SKM-1 treated with dmso at 0.1 percent for 144 hours (cell line): ENCODE measurements at regions not wholly inside any gene's neighbourhood (a gene's known extent, or its start where the extent isn't known, plus 50 kb on each side); places are given as distances from the start of the nearest gene placed in this dataset.
"Not testable (repeated sequence)": the region's sequence is repeated elsewhere in the genome, so short reads cannot be mapped to it uniquely, and the experiment has no call there.

ENCODE experiments used
- DNase-seq: peaks from one replicate; lab custom pipeline; 2025; ENCODE audit not compliant: unreplicated experiment; lab: John Stamatoyannopoulos, UW

- DNase-seq: no peak
Measured at GRCh38 chr1:164366014-164366413, 193.0 kb upstream of the PBX1 start.

- no peak for DNase-seq
Measured at GRCh38 chr1:164369698-164370365, 189.2 kb upstream of the PBX1 start.

GRCh38 chr1:164380893-164381292 is 178.1 kb upstream of the PBX1 start:
- DNase-seq: no peak

DNA sequence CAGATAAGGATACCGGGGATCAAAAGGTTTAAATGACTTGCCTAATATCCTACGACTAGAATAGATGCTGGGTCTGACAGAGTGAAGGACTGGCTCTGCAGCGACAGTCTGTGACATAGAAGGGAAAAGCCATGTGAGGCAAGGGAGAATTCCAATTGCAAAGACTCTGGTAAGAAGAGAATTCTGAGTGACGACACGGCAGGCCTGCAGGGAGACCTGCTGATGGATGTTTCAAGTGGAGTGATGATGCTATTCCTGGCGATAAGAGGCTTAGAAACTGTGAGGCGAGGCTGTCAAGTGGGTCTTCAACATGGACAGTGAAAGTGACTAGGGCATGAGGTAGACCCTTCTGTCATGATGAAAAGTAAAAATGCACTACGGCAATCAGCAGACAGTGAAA is 176.6 kb upstream of the PBX1 start:
- DNase-seq: no peak

DNA sequence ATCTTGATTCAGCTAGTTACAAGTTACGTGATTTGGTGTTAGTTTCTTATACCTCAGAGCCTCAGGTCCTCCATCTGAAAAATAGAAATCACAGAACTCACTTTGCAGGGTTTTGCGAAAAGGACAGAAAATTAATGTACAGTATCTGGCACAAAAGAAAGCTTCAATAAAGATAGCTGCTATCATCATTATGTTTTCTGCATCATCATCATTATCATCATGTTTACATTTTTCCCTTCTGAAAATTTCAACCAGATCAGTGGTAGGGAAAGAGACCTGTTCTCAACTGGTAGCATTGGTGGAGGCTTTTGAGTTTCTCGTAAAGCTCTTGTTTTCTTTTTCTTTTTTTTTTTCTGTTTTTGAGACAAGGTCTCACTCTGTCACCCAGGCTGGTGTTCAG is 174.7 kb upstream of the PBX1 start:
- DNase-seq: no peak

DNA sequence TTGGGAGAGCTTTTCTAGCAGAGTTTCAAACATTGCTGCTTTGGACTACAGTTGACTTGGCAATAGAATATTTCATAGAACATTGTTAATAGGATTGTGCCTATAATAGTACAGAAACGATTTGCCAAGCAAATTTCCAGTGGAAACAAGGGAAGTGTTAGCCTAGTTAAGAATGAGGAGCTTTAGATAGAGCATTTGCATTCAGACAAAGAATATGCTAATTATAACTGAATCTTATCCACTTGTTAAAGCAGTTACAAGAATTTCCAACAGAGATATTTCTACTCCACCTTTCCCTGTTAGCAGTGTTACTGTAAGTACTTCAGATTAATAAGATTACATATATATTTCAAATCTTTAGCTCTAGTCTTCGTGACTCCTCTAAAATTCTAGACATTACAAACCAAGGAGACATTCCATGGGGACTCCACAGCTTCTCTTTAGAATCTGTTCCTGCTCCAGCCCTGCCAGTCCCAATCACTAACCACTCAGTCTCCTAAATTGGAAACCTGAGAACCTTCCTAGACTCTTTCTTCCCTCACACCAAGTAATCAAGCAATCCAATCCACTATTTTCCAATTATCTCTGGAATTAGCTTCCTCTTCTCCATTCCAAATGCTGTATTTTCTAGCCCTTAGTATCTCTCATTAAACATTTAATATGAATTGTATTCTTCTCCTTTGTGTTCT is 141.8 kb upstream of the PBX1 start:
- no peak for DNase-seq

GRCh38 chr1:164423136-164423535 is 135.8 kb upstream of the PBX1 start:
- no peak for DNase-seq

DNA sequence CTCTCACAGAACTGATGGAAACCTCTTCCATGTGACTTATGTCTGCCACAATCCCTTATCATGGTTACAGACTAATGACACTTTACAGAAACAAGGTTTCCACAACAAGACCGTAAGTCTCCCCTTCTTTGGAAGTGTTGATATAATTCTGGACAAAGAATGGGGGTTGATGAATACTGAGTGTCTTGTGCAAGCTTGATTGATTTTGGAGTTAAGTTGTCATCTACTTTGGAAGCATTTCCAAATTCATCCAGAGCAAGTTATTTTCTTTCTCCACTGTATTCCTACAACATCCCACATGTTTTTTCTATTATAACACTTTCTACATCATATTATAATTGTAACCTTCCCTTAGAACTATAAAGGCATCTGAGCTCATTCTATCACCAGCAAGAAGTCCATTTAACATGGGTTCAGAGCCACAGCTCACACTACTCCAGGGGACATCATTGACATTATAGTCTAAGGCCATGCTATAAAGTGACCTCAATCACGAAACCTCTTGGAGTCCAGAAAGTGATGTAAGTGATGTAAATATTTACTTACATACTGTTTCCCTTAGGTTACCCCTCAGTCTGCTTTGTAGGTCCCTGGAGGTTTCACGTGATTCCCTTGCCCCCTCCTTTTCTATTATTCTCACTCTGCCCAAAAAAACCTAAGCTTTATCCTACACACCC is 125.7 kb upstream of the PBX1 start:
- no peak for DNase-seq

DNA sequence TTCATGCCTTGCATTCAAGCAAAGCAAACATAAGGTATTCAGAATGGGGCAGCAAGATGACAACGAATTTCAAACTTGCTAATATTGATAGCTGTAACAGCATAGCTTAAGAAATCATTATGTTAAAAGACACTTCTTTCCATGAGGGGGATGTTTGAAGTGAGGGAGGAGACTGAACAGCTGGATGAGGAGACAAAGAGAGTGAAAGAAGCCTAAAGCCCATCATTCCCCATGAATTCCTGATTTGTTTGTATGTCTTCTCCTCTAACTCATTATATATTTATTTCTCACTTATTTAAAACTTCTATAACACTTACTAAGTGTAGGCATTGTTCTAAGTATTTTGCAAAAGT is 125.2 kb upstream of the PBX1 start:
- DNase-seq: no peak

- DNase-seq: no peak
Measured at GRCh38 chr1:164440232-164440631, 118.8 kb upstream of the PBX1 start.

GRCh38 chr1:164443166-164443565 is 115.8 kb upstream of the PBX1 start:
- no peak for DNase-seq

- DNase-seq: no peak
Measured at GRCh38 chr1:164443836-164444235, 115.1 kb upstream of the PBX1 start.

GRCh38 chr1:164446020-164446419 is 113.0 kb upstream of the PBX1 start:
- no peak for DNase-seq

DNA sequence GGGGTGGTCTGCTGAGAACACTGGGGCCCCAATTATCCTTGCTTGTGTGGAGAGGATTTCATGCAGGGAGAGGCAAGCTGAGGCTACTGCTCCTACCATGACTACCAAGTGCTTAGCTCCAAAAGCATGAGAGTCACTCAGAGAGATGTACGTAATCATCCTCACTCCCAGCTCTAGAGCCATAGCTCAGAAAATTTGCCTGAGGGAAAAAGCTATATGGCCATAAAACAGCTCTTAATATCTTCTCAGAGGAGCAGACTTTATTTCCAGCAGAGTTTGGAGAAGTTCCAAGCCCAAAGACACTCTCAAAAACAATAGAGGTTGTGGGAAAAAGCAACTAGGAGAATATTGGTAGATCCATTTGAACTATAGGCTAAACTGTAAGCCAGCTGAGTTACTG is 106.4 kb upstream of the PBX1 start:
- DNase-seq: no peak

GRCh38 chr1:164456272-164456671 is 102.7 kb upstream of the PBX1 start:
- DNase-seq: no peak

DNA sequence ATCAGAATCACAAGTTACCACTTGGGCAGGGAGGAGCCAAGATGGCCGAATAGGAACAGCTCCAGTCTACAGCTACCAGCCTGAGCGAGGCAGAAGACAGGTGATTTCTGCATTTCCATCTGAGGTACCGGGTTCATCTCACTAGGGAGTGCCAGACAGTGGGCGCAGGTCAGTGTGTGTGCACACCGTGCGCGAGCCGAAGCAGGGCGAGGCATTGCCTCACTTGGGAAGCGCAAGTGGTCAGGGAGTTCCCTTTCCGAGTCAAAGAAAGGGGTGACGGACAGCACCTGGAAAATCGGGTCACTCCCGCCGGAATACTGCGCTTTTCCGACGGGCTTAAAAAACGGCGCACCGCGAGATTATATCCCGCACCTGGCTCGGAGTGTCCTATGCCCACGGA is 99.8 kb upstream of the PBX1 start:
- not testable (repeated sequence) for DNase-seq

DNA sequence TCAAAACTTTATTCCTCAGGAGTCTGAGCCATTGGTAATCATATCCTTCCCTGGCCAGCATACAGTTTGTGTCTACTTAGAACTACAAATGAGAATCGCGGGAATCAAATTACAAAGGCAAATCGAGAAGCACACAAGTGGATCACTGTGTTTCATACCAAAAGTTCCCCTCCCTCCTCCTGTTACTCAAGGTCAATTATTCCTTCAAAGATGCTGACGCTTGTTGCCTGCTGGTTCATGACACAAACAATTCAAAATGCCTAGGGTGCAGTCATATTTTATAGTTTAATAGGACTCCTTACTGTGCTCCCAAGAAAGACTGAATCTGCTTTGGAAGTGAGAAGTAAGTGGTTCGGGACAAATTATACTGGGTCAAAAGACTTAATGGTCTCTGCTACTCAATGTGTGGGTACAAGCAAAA is 93.0 kb upstream of the PBX1 start:
- DNase-seq: no peak

DNA sequence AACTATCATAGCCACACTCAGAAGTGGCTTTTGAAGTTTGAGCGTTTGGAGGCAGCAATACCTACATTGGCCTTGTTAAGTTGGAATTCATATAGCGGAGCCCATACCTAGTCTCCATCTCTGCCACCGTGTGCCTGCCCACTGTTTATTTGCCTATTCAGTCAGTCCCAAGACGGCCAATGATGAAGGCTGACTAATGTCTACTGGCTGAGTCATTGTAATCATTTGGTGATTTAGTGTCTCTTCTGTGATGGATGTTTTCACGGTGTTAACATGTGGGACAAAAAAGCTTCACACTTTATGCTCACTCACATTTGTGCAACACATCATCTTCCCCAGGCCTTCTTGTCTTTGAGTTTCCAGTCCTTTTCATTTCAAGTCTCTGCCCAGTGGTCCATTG is 92.6 kb upstream of the PBX1 start:
- DNase-seq: no peak

GRCh38 chr1:164470996-164471395 is 88.0 kb upstream of the PBX1 start:
- DNase-seq: no peak

DNA sequence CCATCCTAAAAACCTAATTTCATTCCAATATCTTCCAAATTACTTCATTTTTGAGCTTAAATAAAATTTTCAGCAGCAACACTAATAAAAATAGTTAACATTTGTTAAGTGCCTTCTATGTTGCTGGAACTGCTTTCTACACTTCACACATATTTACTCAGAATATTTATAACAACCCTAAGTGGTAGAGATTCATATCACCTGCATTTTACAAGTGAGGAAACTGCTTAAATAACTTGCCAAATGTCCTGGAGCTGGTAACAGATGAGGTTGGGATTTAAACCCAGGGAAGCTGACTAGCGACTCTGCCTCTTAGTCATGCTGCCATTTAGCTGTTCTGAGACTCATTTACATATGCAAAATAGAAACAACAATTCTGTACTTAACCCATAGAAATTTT is 86.1 kb upstream of the PBX1 start:
- no peak for DNase-seq

GRCh38 chr1:164473544-164473943 is 85.4 kb upstream of the PBX1 start:
- DNase-seq: no peak

- DNase-seq: no peak
Measured at GRCh38 chr1:164475834-164476233, 83.2 kb upstream of the PBX1 start.
